ENCODE measurements at regions not wholly inside any gene's neighbourhood (a gene's known extent, or its start where the extent isn't known, plus 50 kb on each side); places are given as distances from the start of the nearest gene placed in this dataset.

DNA sequence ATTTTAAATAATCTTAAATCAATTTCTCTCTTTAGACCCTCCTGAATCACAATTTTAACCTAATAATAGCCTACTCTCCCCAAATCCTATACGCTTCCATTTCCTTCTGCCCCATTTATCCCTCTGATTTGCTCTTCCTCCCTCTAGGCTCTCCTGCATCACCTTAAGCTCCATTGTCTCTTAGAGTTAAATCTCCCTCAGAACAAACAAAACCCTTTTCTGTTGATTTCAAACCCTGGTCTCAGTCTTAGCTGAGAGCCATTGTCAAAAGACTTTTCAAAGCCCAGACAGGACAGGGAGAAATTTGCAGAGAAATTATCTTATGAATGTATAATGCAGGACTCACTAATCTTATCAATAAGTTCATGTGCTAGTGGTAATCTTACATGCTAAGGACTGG lies 106.1 kb downstream of the C12orf75 start:
- TF ChIP-seq POLR2A (IDR thresholded peaks at IDR 0.05; ENCODE audit: low read length): no peak
- TF ChIP-seq GATA1 (IDR thresholded peaks at IDR 0.05; ENCODE audit: low read depth, low read length): no peak

All from erythroblast (primary cell).